Subcutaneous abdominal adipose tissue (tissue), 5 donors: ENCODE measurements at regions not wholly inside any gene's neighbourhood (a gene's known extent, or its start where the extent isn't known, plus 50 kb on each side); places are given as distances from the start of the nearest gene placed in this dataset.
"Not testable (repeated sequence)": the region's sequence is repeated elsewhere in the genome, so short reads cannot be mapped to it uniquely, and the experiment has no call there.

Source experiments
- H3K27ac ChIP-seq: one replicate; pipeline ENCODE4 v1.7.0; 2013; ENCODE audit warnings: low read depth, mild to moderate bottlenecking, inconsistent platforms, low read length, moderate library complexity
- H3K27me3 ChIP-seq, 5 donors: one replicate each; pipeline ENCODE4 v1.7.0; 2013; ENCODE audit warnings: low read length in 5 of 5, inconsistent platforms in 1 of 5; ENCODE audit not compliant: control insufficient read depth in 5 of 5, insufficient read depth in 4 of 5
- H3K36me3 ChIP-seq, 5 donors: one replicate each; pipeline ENCODE4 v1.7.0; 2013; ENCODE audit warnings: low read length in 5 of 5; ENCODE audit not compliant: control insufficient read depth in 5 of 5, insufficient read depth in 5 of 5
- H3K4me1 ChIP-seq, 5 donors: one replicate each; pipeline ENCODE4 v1.7.0; 2013; ENCODE audit warnings: low read length in 5 of 5, mild to moderate bottlenecking in 3 of 5, moderate library complexity in 1 of 5; ENCODE audit not compliant: control insufficient read depth in 5 of 5, insufficient read depth in 5 of 5
- H3K4me3 ChIP-seq, 5 donors: one replicate each; pipeline ENCODE4 v1.7.0; 2013; ENCODE audit warnings: low read length in 5 of 5, low read depth in 1 of 5
- H3K9ac ChIP-seq, 5 donors: one replicate each; pipeline ENCODE4 v1.7.0; 2013; ENCODE audit warnings: low read length in 5 of 5, mild to moderate bottlenecking in 4 of 5, moderate library complexity in 3 of 5
- H3K9me3 ChIP-seq, 5 donors: one replicate each; pipeline ENCODE4 v1.7.0; 2013; ENCODE audit warnings: low read length in 5 of 5; ENCODE audit not compliant: control insufficient read depth in 5 of 5
- donor health status: healthy.
- donor health status: healthy.
- donor health status: healthy.
- donor health status: healthy.
- donor health status: healthy.

GRCh38 chr19:56918682-56919307 is 78.3 kb upstream of the PEG3 start:
- Histone ChIP-seq H3K36me3 (no peaks in the 10 kb centered on the region), H3K9me3 (peaks cover 2 to 19% (median 8%) of the 10 kb centered on the region in 5 donors), H3K9ac (no peak overlapping the region), H3K4me3 (no peak overlapping the region), H3K27ac (no peak overlapping the region), H3K27me3 (peaks cover 0 to 5% (median 0%) of the 10 kb centered on the region in 5 donors), H3K4me1 (no peaks in the 10 kb centered on the region)

- Histone ChIP-seq H3K9me3 (peaks cover 2 to 20% (median 9%) of the 10 kb centered on the region in 5 donors), H3K27ac (no peak overlapping the region), H3K27me3 (peaks cover 0 to 5% (median 0%) of the 10 kb centered on the region in 5 donors), H3K4me3 (no peak overlapping the region), H3K4me1 (no peaks in the 10 kb centered on the region), H3K9ac (no peak overlapping the region), H3K36me3 (no peaks in the 10 kb centered on the region)
These were observed 78.9 kb upstream of the PEG3 start for GRCh38 chr19:56919308-56919995.

GRCh38 chr19:56926094-56926493 is 85.6 kb upstream of the PEG3 start:
- not testable (repeated sequence) for H3K27me3 ChIP-seq, H3K4me3 ChIP-seq, H3K27ac ChIP-seq, H3K4me1 ChIP-seq, H3K9ac ChIP-seq, H3K36me3 ChIP-seq
- H3K9me3 ChIP-seq = peaks cover 0 to 21% (median 9%) of the 10 kb centered on the region in 5 donors

- H3K4me1 ChIP-seq = no peaks in the 10 kb centered on the region
- H3K27me3 ChIP-seq = no peaks in the 10 kb centered on the region
- no peaks in the 10 kb centered on the region for H3K36me3 ChIP-seq
- no peak overlapping the region for H3K4me3 ChIP-seq
- peaks cover 0 to 21% (median 9%) of the 10 kb centered on the region in 5 donors for H3K9me3 ChIP-seq
- H3K27ac ChIP-seq = no peak overlapping the region
- H3K9ac ChIP-seq = no peak overlapping the region
These were observed 86.8 kb upstream of the PEG3 start for GRCh38 chr19:56927294-56927693.

GRCh38 chr19:56927791-56928207 is 87.3 kb upstream of the PEG3 start:
- Histone ChIP-seq H3K27me3 (no peaks in the 10 kb centered on the region), H3K27ac (no peak overlapping the region), H3K9me3 (peaks cover 0 to 21% (median 9%) of the 10 kb centered on the region in 5 donors), H3K4me1 (no peaks in the 10 kb centered on the region), H3K4me3 (no peak overlapping the region), H3K36me3 (no peaks in the 10 kb centered on the region), H3K9ac (no peak overlapping the region)

- no peak overlapping the region for H3K9ac ChIP-seq
- H3K27ac ChIP-seq = no peak overlapping the region
- no peaks in the 10 kb centered on the region for H3K27me3 ChIP-seq
- no peak overlapping the region for H3K4me3 ChIP-seq
- peaks cover 0 to 14% (median 0%) of the 10 kb centered on the region in 5 donors for H3K9me3 ChIP-seq
- H3K4me1 ChIP-seq = no peaks in the 10 kb centered on the region
- no peaks in the 10 kb centered on the region for H3K36me3 ChIP-seq
These were observed 90.4 kb upstream of the PEG3 start for GRCh38 chr19:56930647-56931535.

GRCh38 chr19:56933014-56933705 is 92.6 kb upstream of the PEG3 start:
- H3K36me3 ChIP-seq = no peaks in the 10 kb centered on the region
- H3K27ac ChIP-seq = no peak overlapping the region
- no peaks in the 10 kb centered on the region for H3K4me1 ChIP-seq
- H3K9me3 ChIP-seq = peaks cover 0 to 9% (median 0%) of the 10 kb centered on the region in 5 donors
- H3K4me3 ChIP-seq = no peak overlapping the region
- H3K27me3 ChIP-seq = no peaks in the 10 kb centered on the region
- no peak overlapping the region for H3K9ac ChIP-seq

GRCh38 chr19:56934438-56935090 is 94.0 kb upstream of the PEG3 start:
- no peaks in the 10 kb centered on the region for H3K36me3 ChIP-seq
- no peak overlapping the region for H3K27ac ChIP-seq
- no peak overlapping the region for H3K9ac ChIP-seq
- peaks cover 0 to 4% (median 0%) of the 10 kb centered on the region in 5 donors for H3K9me3 ChIP-seq
- no peaks in the 10 kb centered on the region for H3K4me1 ChIP-seq
- no peaks in the 10 kb centered on the region for H3K27me3 ChIP-seq
- no peak overlapping the region for H3K4me3 ChIP-seq

- H3K27me3 ChIP-seq = peaks cover 0 to 5% (median 0%) of the 10 kb centered on the region in 5 donors
- no peak overlapping the region for H3K9ac ChIP-seq
- H3K27ac ChIP-seq = no peak overlapping the region
- no peaks in the 10 kb centered on the region for H3K4me1 ChIP-seq
- H3K36me3 ChIP-seq = no peaks in the 10 kb centered on the region
- peaks cover 0 to 3% (median 0%) of the 10 kb centered on the region in 5 donors for H3K9me3 ChIP-seq
- H3K4me3 ChIP-seq = no peak overlapping the region
These were observed 99.4 kb upstream of the PEG3 start for GRCh38 chr19:56939951-56940350.
